ENCODE measurements at regions not wholly inside any gene's neighbourhood (a gene's known extent, or its start where the extent isn't known, plus 50 kb on each side); places are given as distances from the start of the nearest gene placed in this dataset.

GRCh38 chr13:59546178-59546577 lies 617.5 kb downstream of the DIAPH3 start:
- no peak for DNase-seq (ENCODE audit: low spot score)

- no peak for DNase-seq (ENCODE audit: low spot score)
Measured at GRCh38 chr13:59547950-59548349, 615.8 kb downstream of the DIAPH3 start.

GRCh38 chr13:59562924-59563323 lies 600.8 kb downstream of the DIAPH3 start:
- DNase-seq (ENCODE audit: low spot score), result no peak

DNA sequence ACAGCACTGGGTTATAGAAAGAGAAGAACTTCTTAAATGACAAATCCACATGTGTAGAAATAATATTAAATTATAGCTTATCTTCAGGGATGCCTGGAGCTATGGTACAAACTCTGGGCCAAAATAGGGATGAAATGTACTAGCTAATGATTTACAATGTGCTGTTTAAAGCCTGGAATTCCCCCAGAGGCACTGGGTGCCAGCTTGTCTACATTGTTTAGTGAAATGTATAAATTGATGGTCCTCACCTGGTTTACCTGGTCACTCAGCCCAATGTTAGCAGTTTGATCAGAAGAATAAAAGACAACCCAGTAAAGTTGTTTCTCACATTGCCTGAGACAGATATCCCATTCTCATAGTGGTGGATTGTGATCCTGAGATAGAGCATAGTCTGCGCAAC lies 597.2 kb downstream of the DIAPH3 start:
- no peak for DNase-seq (ENCODE audit: low spot score)

- no peak for DNase-seq (ENCODE audit: low spot score)
Measured at GRCh38 chr13:59568306-59568705, 595.4 kb downstream of the DIAPH3 start.

GRCh38 chr13:59570204-59570603 lies 593.5 kb downstream of the DIAPH3 start:
- no peak for DNase-seq (ENCODE audit: low spot score)

- DNase-seq (ENCODE audit: low spot score), result no peak
Measured at GRCh38 chr13:59584101-59584500, 579.6 kb downstream of the DIAPH3 start.

DNA sequence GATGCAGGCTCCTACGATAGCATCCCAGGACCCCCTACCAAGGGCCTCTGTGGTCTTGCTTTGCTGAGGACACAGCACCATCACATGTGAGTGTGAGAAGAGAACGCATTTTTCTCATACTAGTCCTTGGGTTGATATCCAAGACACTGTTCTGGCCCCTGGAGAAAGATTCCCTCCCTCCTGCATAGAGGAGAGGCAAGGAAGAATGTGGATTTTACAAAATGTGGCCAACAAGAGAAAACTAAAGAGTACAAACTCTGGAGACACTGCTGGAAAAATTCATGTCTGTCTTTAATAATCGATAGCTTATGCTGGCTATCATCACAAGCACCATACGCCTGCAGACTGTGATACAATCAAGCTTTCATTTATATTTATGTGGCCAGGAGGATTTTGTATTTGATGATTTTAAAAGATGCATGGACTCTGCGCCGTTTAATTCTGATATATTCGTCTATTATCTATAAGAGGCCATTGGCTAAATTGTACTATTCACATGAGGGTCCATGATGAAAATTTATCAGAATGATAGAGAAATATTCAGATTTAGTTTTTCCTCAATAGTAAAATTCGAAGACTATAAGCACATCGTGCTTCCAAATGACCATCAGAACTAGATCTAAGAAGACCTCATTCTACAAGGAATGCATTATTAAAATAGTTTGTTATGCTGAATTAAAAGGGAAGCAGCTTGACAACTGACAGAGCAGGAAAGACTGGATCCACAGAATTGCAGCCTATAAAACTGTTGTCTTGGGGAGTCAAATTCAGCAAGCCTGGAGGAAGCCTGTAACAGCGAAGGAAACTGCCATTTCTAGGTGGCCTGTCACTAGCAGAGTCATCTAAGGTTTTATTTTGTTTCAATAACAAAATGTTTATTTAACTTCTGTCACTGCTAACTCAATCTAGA lies 578.7 kb downstream of the DIAPH3 start:
- DNase-seq (ENCODE audit: low spot score), result no peak

DNA sequence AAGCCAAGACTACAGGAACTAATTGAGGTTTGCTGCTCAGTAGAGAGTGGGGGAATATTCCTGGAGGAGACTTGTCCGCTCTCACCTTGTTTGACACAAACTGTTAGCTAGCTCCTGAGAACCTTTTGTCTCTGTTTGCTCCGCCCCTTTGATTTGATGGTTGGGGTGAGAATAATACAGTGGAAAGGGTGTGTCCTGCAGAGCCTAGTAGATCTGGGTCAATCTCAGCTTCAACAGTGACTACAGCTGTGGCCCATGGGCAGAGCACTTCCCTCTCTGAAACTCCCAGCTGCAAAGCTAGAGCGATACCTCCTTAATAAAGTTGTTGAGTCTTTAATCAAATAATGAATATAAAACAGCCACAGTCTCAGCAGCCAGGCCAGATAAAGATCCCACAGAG lies 576.7 kb downstream of the DIAPH3 start:
- no peak for DNase-seq (ENCODE audit: low spot score)

DNA sequence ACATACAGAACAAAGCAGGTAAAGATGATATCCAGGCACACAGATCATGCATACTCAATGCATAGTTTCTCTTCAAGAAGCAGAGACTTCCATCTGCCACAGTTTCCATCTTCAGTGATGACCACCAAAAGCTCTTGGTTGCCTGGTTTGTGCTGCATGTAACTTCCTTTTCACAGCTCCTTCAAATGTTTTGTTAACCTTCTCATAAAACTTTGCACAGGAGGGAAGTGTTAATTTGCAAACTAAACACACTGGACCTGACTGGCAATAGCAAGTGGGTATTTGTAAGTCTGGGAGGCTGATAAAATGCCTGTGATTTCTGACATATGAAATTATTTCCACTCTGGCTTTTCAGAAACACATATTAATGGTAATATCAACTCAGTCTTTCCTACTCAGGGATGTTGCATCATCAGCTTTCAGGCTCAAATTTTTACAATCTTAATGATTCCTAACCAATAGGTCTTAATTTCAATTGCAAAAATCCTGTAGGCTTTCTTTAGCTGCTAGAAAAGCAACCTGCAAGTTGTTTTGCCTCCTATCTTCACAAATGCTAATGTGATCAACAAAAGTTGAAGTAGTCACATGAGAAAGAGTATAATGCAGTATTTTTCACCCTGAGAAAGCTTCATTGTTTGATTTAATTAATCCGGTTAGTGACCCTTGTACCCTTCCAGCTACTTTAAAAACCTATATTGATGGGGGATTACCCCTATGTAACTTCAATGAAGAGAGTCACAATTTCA lies 575.6 kb downstream of the DIAPH3 start:
- DNase-seq (ENCODE audit: low spot score), result no peak

DNA sequence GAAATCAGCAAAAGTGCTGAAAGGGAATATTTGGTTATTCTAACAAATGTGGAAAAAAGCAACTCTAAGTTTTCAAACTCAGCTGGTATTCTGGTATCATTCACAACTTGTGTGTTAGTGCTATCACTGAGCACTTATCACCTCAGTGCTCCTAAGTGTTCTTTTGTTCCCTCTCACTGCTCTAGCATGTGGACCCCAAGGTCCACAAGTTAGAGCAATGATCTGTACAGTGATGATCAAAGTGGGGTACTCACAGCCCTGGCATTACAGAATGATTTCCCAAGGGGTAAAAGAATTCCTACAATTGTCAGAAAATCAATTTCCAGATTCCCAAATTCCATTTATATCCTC lies 575.0 kb downstream of the DIAPH3 start:
- no peak for DNase-seq (ENCODE audit: low spot score)

DNA sequence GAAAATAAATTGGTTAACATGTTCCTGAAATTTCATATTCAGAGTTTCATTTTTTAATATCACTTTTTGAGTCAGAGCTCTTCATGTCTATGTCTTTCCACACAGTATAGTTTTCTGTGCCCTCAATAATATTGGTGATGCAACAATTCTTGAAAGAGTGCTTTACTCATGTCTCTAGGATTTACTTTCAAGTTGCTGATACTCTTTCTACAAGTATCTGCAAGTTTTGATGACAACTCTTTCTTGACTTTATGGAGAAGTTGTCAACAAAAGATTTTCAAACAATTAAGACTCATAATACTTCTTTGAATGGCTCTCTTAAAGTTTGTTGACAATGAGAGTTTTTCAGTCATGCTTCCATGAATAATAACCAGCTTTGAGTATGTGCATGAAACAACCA lies 561.7 kb downstream of the DIAPH3 start:
- no peak for DNase-seq (ENCODE audit: low spot score)

GRCh38 chr13:59603646-59604045 lies 560.1 kb downstream of the DIAPH3 start:
- DNase-seq (ENCODE audit: low spot score), result no peak

DNA sequence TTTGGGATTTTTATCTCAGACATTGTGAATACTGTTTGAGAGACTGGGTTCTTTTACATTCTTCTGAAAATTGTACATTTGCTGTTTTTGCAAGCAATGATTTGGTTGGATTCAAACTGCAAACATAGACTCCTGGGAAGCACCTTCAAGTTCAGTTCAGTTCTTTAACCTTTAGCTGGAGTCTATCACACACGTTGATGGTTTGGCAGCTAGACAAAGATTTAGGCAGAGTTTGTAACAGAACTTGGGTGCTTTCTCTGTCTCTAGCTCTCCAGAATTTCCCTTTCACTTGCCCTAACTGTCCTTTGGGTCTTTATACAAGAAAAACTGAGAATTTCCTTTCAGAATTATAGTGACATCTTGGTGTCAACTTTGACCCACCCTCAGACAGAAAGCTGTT lies 556.6 kb downstream of the DIAPH3 start:
- no peak for DNase-seq (ENCODE audit: low spot score)

- no peak for DNase-seq (ENCODE audit: low spot score)
Measured at GRCh38 chr13:59607780-59608233, 555.9 kb downstream of the DIAPH3 start.

GRCh38 chr13:59609421-59609820 lies 554.3 kb downstream of the DIAPH3 start:
- no peak for DNase-seq (ENCODE audit: low spot score)
